B cell (primary cell): ENCODE measurements at regions not wholly inside any gene's neighbourhood (a gene's known extent, or its start where the extent isn't known, plus 50 kb on each side); places are given as distances from the start of the nearest gene placed in this dataset.

Experiments used
- ATAC-seq: fragments of 200-7000 bp; cut with Tn5 transposase; one replicate; pipeline ENCODE4 v1.10.0; 2021; ENCODE audit warnings: low read depth, mild to moderate bottlenecking, moderate number of reproducible peaks, moderate library complexity
- CTCF ChIA-PET: fragments of 350-600 bp; sonication (Branson Sonifier 250); formaldehyde crosslinking; loops from one replicate; lab custom pipeline; 2021; ENCODE audit warnings: antibody characterized with exemption, inconsistent platforms; lab: Charles Lee
- POLR2A ChIA-PET: fragments of 350-600 bp; sonication (Branson Sonifier 250); formaldehyde crosslinking; loops from one replicate; lab custom pipeline; 2021; ENCODE audit warnings: antibody characterized with exemption; lab: Charles Lee
- DNase-seq: peaks from one replicate; pipeline ENCODE4 v3.0.0; 2013
- H2AFZ ChIP-seq: 2 replicates; pipeline ENCODE4 v1.6.1; 2012; ENCODE audit warnings: mild to moderate bottlenecking, low read depth, low read length; ENCODE audit not compliant: insufficient read depth, poor library complexity, severe bottlenecking
- H3K27ac ChIP-seq, 2 donors: 1 replicate in 1 of 2; 2 replicates in 1 of 2; pipeline ENCODE4 v1.5.1; 2012 to 2013; ENCODE audit warnings: low read length in 2 of 2, mild to moderate bottlenecking in 2 of 2, moderate library complexity in 1 of 2
- H3K27me3 ChIP-seq, 4 experiments: fragments of 200-600 bp in 1 of 4; sonication (generic) in 1 of 4; replicated peaks in 1 of 4; 1 replicate in 2 of 4; 2 replicates in 2 of 4; pipeline versions ENCODE4 v1.6.1 to v1.7.0; 2013 to 2016; ENCODE audit warnings: low read length in 3 of 4, mild to moderate bottlenecking in 2 of 4, mixed read lengths in 1 of 4, moderate library complexity in 1 of 4; ENCODE audit not compliant: insufficient read depth in 4 of 4, control insufficient read depth in 3 of 4; ENCODE audit errors: control extremely low read depth in 1 of 4
- H3K36me3 ChIP-seq, 2 experiments: replicated peaks in 1 of 2; 1 replicate in 1 of 2; 2 replicates in 1 of 2; pipeline versions ENCODE4 v1.6.1 to v1.7.1; 2013; ENCODE audit warnings: low read length in 1 of 2; ENCODE audit not compliant: insufficient read depth in 2 of 2, control insufficient read depth in 1 of 2; ENCODE audit errors: control extremely low read depth in 1 of 2, extremely low read depth in 1 of 2
- H3K4me1 ChIP-seq, 2 donors: fragments of 200-600 bp in 1 of 2; sonication (generic) in 1 of 2; 1 replicate in 1 of 2; 2 replicates in 1 of 2; pipeline versions ENCODE4 v1.5.1 to v1.6.1; 2013 to 2017; ENCODE audit warnings: low read length in 2 of 2; ENCODE audit not compliant: control insufficient read depth in 2 of 2, insufficient read depth in 2 of 2
- H3K4me2 ChIP-seq: replicated peaks from 2 replicates; pipeline ENCODE3; 2012; ENCODE audit warnings: mild to moderate bottlenecking, low read depth, low read length; ENCODE audit not compliant: poor library complexity, severe bottlenecking
- H3K4me3 ChIP-seq, 5 experiments: fragments of 200-600 bp in 1 of 5; sonication (generic) in 1 of 5; 1 replicate in 3 of 5; 2 replicates in 2 of 5; pipeline versions ENCODE4 v1.5.1 to v1.7.0; 2011 to 2016; ENCODE audit warnings: low read length in 4 of 5, mild to moderate bottlenecking in 4 of 5, low read depth in 2 of 5, control low read depth in 1 of 5, moderate library complexity in 1 of 5; ENCODE audit not compliant: insufficient read depth in 1 of 5; ENCODE audit errors: control extremely low read depth in 1 of 5, extremely low read depth in 1 of 5
- H3K79me2 ChIP-seq: fragments of 200-600 bp; sonication (generic); one replicate; pipeline ENCODE4 v1.6.0; 2016; ENCODE audit warnings: low read length; ENCODE audit not compliant: control insufficient read depth, insufficient read depth
- H3K9ac ChIP-seq: fragments of 200-600 bp; sonication (generic); 2 replicates; pipeline ENCODE4 v1.6.1; 2017; ENCODE audit warnings: mild to moderate bottlenecking, low read length, moderate library complexity
- H3K9me3 ChIP-seq, 3 donors: one replicate each; pipeline versions ENCODE4 v1.6.1 to v1.7.1; 2013; ENCODE audit warnings: low read length in 2 of 3; ENCODE audit not compliant: control insufficient read depth in 2 of 3, insufficient read depth in 1 of 3; ENCODE audit errors: control extremely low read depth in 1 of 3
- H4K20me1 ChIP-seq: 2 replicates; pipeline ENCODE4 v1.6.0; 2012; ENCODE audit warnings: mild to moderate bottlenecking, low read length; ENCODE audit not compliant: insufficient read depth, control insufficient read depth, poor library complexity, severe bottlenecking
- H3K27ac Mint-ChIP-seq: one replicate; pipeline ENCODE4 v1.8.0; 2021; ENCODE audit warnings: mixed read lengths
- H3K27me3 Mint-ChIP-seq: one replicate; pipeline ENCODE4 v1.8.0; 2021; ENCODE audit warnings: mixed read lengths
- H3K4me1 Mint-ChIP-seq: one replicate; pipeline ENCODE4 v1.8.0; 2021; ENCODE audit warnings: mixed read lengths
- H3K4me3 Mint-ChIP-seq: one replicate; pipeline ENCODE4 v1.8.0; 2021; ENCODE audit warnings: mixed read lengths
- H3K9me3 Mint-ChIP-seq: one replicate; pipeline ENCODE4 v1.8.0; 2022; ENCODE audit warnings: mixed read lengths; ENCODE audit not compliant: insufficient read depth
- EZH2 ChIP-seq: IDR thresholded peaks from 2 replicates; pipeline ENCODE4 v1.6.1; 2012; ENCODE audit warnings: borderline replicate concordance, low read depth, mild to moderate bottlenecking, moderate library complexity, low read length; ENCODE audit not compliant: insufficient read depth, poor library complexity, severe bottlenecking
- WGBS: methylation state at CpG from one replicate; pipeline ENCODE4 v1.1.5; 2013; ENCODE audit warnings: missing lambda C conversion rate; ENCODE audit not compliant: insufficient coverage; 5-methylcytosine and 5-hydroxymethylcytosine counted together
- intact Hi-C: fragments of 100-400 bp; cut with micrococcal nuclease; formaldehyde crosslinking; loops from one replicate; pipeline ENCODE4 v1.10.0; 2022
- TF ChIP-seq, protein P1 (sequence below): fragments of 200-600 bp; IDR thresholded peaks from one replicate; pipeline ENCODE4 v1.8.0; 2022; ENCODE audit warnings: antibody characterized with exemption, mild to moderate bottlenecking

DNA sequence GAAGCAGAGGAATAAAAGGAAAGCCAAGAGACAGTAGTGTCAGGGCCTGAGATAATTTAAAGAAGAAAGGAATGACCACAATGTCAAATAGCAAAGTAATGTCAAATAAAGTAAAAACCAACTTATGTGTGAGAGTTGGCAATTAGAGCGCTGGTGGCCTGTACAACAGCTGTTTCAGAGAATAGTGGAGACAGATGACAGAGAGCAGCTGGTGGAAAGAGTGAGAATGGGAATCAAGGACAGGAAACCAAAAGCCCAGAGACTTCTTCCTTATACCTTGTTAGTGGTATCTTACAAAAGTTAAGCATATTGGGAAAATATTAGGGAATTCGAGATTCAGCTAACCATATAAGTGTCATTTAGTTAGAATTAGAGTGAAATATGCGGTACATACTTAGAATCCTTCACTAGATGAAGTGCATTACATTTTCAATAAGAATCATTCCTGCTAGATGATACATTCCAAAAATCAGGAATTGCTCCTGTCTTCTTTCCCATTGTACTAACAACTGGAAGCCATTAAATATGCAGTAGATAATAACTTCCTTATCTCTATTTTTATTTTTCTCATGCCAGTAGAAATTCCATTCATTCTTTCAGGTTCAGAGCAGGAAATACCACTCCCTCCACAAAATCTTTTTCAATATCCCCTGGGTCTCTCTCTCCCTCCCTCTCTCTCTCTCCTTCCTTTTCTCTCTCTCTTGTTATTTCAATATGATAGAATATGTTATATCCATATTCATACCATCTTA lies 525.4 kb downstream of the CENPC start:
- Mint-ChIP-seq H3K27ac (no peak overlapping the region), H3K4me3 (no peak overlapping the region), H3K9me3 (peaks cover 9% of the 10 kb centered on the region), H3K4me1 (no peaks in the 10 kb centered on the region), H3K27me3 (no peaks in the 10 kb centered on the region)
- H3K9ac ChIP-seq: no peak overlapping the region
- no peaks in the 10 kb centered on the region for H3K4me1 ChIP-seq
- H2AFZ ChIP-seq: no peak overlapping the region
- H4K20me1 ChIP-seq: no peaks in the 10 kb centered on the region
- no CpG with 5 or more reads among the region's 3 CpGs for WGBS
- ATAC-seq: no peak
- no peaks in the 10 kb centered on the region for H3K27me3 ChIP-seq
- no peaks in the 10 kb centered on the region for H3K79me2 ChIP-seq
- ChIA-PET CTCF (no interaction called here), POLR2A (no interaction called here)
- H3K4me2 ChIP-seq: no peak overlapping the region
- H3K36me3 ChIP-seq: no peaks in the 10 kb centered on the region
- no peaks in the 10 kb centered on the region for H3K9me3 ChIP-seq
- H3K4me3 ChIP-seq: no peak overlapping the region
- DNase-seq: no peak
- no peak overlapping the region for H3K27ac ChIP-seq
- TF ChIP-seq, protein P1, sequence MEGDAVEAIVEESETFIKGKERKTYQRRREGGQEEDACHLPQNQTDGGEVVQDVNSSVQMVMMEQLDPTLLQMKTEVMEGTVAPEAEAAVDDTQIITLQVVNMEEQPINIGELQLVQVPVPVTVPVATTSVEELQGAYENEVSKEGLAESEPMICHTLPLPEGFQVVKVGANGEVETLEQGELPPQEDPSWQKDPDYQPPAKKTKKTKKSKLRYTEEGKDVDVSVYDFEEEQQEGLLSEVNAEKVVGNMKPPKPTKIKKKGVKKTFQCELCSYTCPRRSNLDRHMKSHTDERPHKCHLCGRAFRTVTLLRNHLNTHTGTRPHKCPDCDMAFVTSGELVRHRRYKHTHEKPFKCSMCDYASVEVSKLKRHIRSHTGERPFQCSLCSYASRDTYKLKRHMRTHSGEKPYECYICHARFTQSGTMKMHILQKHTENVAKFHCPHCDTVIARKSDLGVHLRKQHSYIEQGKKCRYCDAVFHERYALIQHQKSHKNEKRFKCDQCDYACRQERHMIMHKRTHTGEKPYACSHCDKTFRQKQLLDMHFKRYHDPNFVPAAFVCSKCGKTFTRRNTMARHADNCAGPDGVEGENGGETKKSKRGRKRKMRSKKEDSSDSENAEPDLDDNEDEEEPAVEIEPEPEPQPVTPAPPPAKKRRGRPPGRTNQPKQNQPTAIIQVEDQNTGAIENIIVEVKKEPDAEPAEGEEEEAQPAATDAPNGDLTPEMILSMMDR: no peak
- no peak for TF ChIP-seq EZH2
- intact Hi-C loops: no loop called here

- H3K4me2 ChIP-seq: no peak overlapping the region
- Mint-ChIP-seq H3K4me1 (no peaks in the 10 kb centered on the region), H3K27me3 (no peaks in the 10 kb centered on the region), H3K4me3 (no peak overlapping the region), H3K27ac (no peak overlapping the region), H3K9me3 (peaks cover 10% of the 10 kb centered on the region)
- H3K9ac ChIP-seq: no peak overlapping the region
- no peaks in the 10 kb centered on the region for H4K20me1 ChIP-seq
- no peaks in the 10 kb centered on the region for H3K79me2 ChIP-seq
- no peaks in the 10 kb centered on the region for H3K36me3 ChIP-seq
- H3K9me3 ChIP-seq: no peaks in the 10 kb centered on the region
- CTCF ChIA-PET: no interaction called here
- no peak overlapping the region for H3K27ac ChIP-seq
- H3K4me3 ChIP-seq: no peak overlapping the region
- intact Hi-C loops: no loop called here
- POLR2A ChIA-PET: no interaction called here
- 87% methylated on average over 4 of the region's 4 CpGs for WGBS
- H3K4me1 ChIP-seq: no peaks in the 10 kb centered on the region
- ATAC-seq (no peak), DNase-seq (no peak)
- no peak overlapping the region for H2AFZ ChIP-seq
- H3K27me3 ChIP-seq: no peaks in the 10 kb centered on the region
- TF ChIP-seq, protein P1: no peak
- no peak for TF ChIP-seq EZH2
These were observed 530.7 kb downstream of the CENPC start for GRCh38 chr4:67014592-67014991.
